HepG2 (cell line): ENCODE measurements at regions not wholly inside any gene's neighbourhood (a gene's known extent, or its start where the extent isn't known, plus 50 kb on each side); places are given as distances from the start of the nearest gene placed in this dataset.

Source experiments
- ATF5 ChIP-seq: sonication (generic); formaldehyde crosslinking; IDR thresholded peaks from 2 replicates; pipeline ENCODE4 v1.4.0; 2020; ENCODE audit warnings: mild to moderate bottlenecking, low read depth, missing genetic modification reagents
- ATF6 ChIP-seq: sonication (generic); formaldehyde crosslinking; conservative IDR thresholded peaks from 2 replicates; pipeline ENCODE4 v1.4.0; 2020; ENCODE audit warnings: missing genetic modification reagents
- ELF3 ChIP-seq: IDR thresholded peaks from 2 replicates; pipeline ENCODE4 v1.6.1; 2016; ENCODE audit warnings: missing genetic modification reagents, missing compliant biosample characterization
- FOXJ3 ChIP-seq: sonication (generic); formaldehyde crosslinking; IDR thresholded peaks from 2 replicates; pipeline ENCODE4 v1.4.0; 2020; ENCODE audit warnings: missing genetic modification reagents, mild to moderate bottlenecking, borderline replicate concordance
- HIC2 ChIP-seq: sonication (generic); formaldehyde crosslinking; IDR thresholded peaks from 2 replicates; pipeline ENCODE4 v1.9.0; 2022; ENCODE audit warnings: low read depth, missing genetic modification reagents
- HOXA7 ChIP-seq: sonication (generic); formaldehyde crosslinking; IDR thresholded peaks from 2 replicates; pipeline ENCODE4 v1.8.1; 2022; ENCODE audit warnings: mild to moderate bottlenecking, missing genetic modification reagents, moderate library complexity
- NFRKB ChIP-seq: fragments of 450-650 bp; IDR thresholded peaks from 2 replicates; pipeline ENCODE4 v1.6.1; 2017
- PAWR ChIP-seq: sonication (generic); formaldehyde crosslinking; IDR thresholded peaks from 2 replicates; pipeline ENCODE4 v1.4.0; 2020; ENCODE audit warnings: missing genetic modification reagents, mild to moderate bottlenecking, borderline replicate concordance
- PCBP1 ChIP-seq: fragments of 200-400 bp; formaldehyde crosslinking; IDR thresholded peaks from 2 replicates; pipeline ENCODE4 v1.6.1; 2017; ENCODE audit warnings: mild to moderate bottlenecking, low read depth, low read length, borderline replicate concordance
- PRMT3 ChIP-seq: sonication (generic); formaldehyde crosslinking; IDR thresholded peaks from 2 replicates; pipeline ENCODE4 v1.8.1; 2022; ENCODE audit warnings: low read depth, mild to moderate bottlenecking, moderate library complexity, missing genetic modification reagents, borderline replicate concordance
- RAD21 ChIP-seq: fragments of 450-650 bp; formaldehyde crosslinking; IDR thresholded peaks from 2 replicates; pipeline ENCODE4 v1.5.0; 2020; ENCODE audit warnings: mild to moderate bottlenecking
- RBAK ChIP-seq: sonication (generic); formaldehyde crosslinking; IDR thresholded peaks from 2 replicates; pipeline ENCODE4 v1.5.1; 2020; ENCODE audit warnings: mild to moderate bottlenecking, missing genetic modification reagents
- RNF2 ChIP-seq: fragments of 450-650 bp; conservative IDR thresholded peaks from 2 replicates; pipeline ENCODE4 v1.6.1; 2016; ENCODE audit warnings: low read depth
- SNRNP70 ChIP-seq: fragments of 200-400 bp; formaldehyde crosslinking; IDR thresholded peaks from 2 replicates; pipeline ENCODE4 v1.6.1; 2017; ENCODE audit warnings: mild to moderate bottlenecking, low read depth, low read length, moderate library complexity
- SUZ12 ChIP-seq: fragments of 150-350 bp; IDR thresholded peaks from 2 replicates; pipeline ENCODE4 v1.6.1; 2014; ENCODE audit warnings: low read depth, low read length
- TCF12 ChIP-seq, 2 experiments: fragments of 450-650 bp in 1 of 2; sonication (generic) in 1 of 2; formaldehyde crosslinking in 1 of 2; IDR thresholded peaks; 2 replicates each; pipeline versions ENCODE4 v1.6.1 to v1.8.0; 2017 to 2022; ENCODE audit warnings: antibody characterized with exemption in 1 of 2, mild to moderate bottlenecking in 1 of 2, missing genetic modification reagents in 1 of 2, moderate library complexity in 1 of 2
- ZMAT3 ChIP-seq: sonication (generic); formaldehyde crosslinking; conservative IDR thresholded peaks from 2 replicates; pipeline ENCODE4 v1.7.0; 2021; ENCODE audit warnings: missing genetic modification reagents
- ZNF484 ChIP-seq: sonication (generic); formaldehyde crosslinking; IDR thresholded peaks from 2 replicates; pipeline ENCODE4 v1.5.1; 2020; ENCODE audit warnings: mild to moderate bottlenecking, low read depth, missing genetic modification reagents, borderline replicate concordance
- ZNF577 ChIP-seq: sonication (generic); formaldehyde crosslinking; IDR thresholded peaks from 2 replicates; pipeline ENCODE4 v1.4.0; 2020; ENCODE audit warnings: mild to moderate bottlenecking, low read depth, missing genetic modification reagents, borderline replicate concordance
- ZNF782 ChIP-seq: sonication (generic); formaldehyde crosslinking; IDR thresholded peaks from 2 replicates; pipeline ENCODE4 v1.4.0; 2020; ENCODE audit warnings: missing genetic modification reagents, mild to moderate bottlenecking, borderline replicate concordance
- TF ChIP-seq, protein P1 (sequence below): sonication (generic); formaldehyde crosslinking; IDR thresholded peaks from 2 replicates; pipeline ENCODE4 v1.5.0; 2020; ENCODE audit warnings: mild to moderate bottlenecking, missing genetic modification reagents
- TF ChIP-seq, protein P2 (sequence below): sonication (generic); formaldehyde crosslinking; conservative IDR thresholded peaks from 2 replicates; pipeline ENCODE4 v1.4.0; 2020; ENCODE audit warnings: missing genetic modification reagents

DNA sequence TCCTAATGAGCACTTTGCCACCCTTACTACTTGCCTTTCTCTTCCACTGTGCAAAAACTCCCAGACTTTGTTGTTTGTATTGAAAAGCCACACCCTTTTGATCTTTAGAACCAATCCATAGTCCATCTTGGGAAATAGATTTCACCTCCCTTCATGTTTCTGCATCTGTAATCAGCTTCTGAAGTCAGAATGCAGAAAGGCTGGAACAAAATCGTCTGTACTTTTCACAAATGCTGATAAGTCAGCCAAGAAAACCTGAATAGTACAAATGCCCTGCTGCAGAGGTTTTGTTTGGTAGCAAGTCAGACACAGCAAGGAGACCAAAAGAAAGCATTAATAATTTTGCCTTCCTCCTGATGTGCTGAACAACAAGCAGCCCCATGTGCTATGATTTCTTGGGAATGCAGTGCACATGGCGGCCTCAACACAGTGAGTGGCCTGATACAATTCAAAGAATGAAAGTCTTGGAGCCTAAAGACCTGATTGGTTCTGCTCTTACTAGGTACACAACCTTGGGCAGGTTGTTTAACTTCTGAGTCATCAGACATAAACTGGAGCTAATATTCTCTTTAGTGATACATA is 59.2 kb upstream of the STK32A start (continued):
- peak; percentile 90 for TF ChIP-seq RNF2
- no peak for TF ChIP-seq ZNF484 (CRISPR knock-in tag)
- TF ChIP-seq NFRKB: no peak
- no peak for TF ChIP-seq ATF6 (CRISPR knock-in tag)
- TF ChIP-seq, protein P1, sequence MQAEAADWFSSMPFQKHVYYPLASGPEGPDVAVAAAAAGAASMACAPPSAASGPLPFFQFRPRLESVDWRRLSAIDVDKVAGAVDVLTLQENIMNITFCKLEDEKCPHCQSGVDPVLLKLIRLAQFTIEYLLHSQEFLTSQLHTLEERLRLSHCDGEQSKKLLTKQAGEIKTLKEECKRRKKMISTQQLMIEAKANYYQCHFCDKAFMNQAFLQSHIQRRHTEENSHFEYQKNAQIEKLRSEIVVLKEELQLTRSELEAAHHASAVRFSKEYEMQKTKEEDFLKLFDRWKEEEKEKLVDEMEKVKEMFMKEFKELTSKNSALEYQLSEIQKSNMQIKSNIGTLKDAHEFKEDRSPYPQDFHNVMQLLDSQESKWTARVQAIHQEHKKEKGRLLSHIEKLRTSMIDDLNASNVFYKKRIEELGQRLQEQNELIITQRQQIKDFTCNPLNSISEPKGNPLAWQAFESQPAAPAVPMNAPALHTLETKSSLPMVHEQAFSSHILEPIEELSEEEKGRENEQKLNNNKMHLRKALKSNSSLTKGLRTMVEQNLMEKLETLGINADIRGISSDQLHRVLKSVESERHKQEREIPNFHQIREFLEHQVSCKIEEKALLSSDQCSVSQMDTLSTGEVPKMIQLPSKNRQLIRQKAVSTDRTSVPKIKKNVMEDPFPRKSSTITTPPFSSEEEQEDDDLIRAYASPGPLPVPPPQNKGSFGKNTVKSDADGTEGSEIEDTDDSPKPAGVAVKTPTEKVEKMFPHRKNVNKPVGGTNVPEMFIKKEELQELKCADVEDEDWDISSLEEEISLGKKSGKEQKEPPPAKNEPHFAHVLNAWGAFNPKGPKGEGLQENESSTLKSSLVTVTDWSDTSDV: no peak
- no peak for TF ChIP-seq RAD21
- no peak for TF ChIP-seq PAWR (CRISPR knock-in tag)
- no peak for TF ChIP-seq RBAK (CRISPR knock-in tag)
- TF ChIP-seq FOXJ3 (CRISPR knock-in tag): peak; percentile 80; the same call in 1 of the 2 replicates
- TF ChIP-seq, protein P2, sequence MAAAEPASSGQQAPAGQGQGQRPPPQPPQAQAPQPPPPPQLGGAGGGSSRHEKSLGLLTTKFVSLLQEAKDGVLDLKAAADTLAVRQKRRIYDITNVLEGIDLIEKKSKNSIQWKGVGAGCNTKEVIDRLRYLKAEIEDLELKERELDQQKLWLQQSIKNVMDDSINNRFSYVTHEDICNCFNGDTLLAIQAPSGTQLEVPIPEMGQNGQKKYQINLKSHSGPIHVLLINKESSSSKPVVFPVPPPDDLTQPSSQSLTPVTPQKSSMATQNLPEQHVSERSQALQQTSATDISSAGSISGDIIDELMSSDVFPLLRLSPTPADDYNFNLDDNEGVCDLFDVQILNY (CRISPR knock-in tag): no peak
- TF ChIP-seq ZNF782 (CRISPR knock-in tag): no peak
- TF ChIP-seq TCF12 (IDR thresholded peaks at IDR 0.05): no peak
- no peak for TF ChIP-seq TCF12 (CRISPR knock-in tag; IDR thresholded peaks at IDR 0.05)
- TF ChIP-seq PCBP1: no peak
- no peak for TF ChIP-seq SNRNP70
- no peak for TF ChIP-seq ATF5 (CRISPR knock-in tag)
- no peak for TF ChIP-seq ZMAT3 (CRISPR knock-in tag)
- no peak for TF ChIP-seq PRMT3
- TF ChIP-seq HIC2: no peak
- no peak for TF ChIP-seq HOXA7 (CRISPR knock-in tag)
- TF ChIP-seq SUZ12: no peak
- no peak for TF ChIP-seq ZNF577 (CRISPR knock-in tag)
- no peak for TF ChIP-seq ELF3 (CRISPR knock-in tag)
